ENCODE measurements at regions not wholly inside any gene's neighbourhood (a gene's known extent, or its start where the extent isn't known, plus 50 kb on each side); places are given as distances from the start of the nearest gene placed in this dataset.

DNA sequence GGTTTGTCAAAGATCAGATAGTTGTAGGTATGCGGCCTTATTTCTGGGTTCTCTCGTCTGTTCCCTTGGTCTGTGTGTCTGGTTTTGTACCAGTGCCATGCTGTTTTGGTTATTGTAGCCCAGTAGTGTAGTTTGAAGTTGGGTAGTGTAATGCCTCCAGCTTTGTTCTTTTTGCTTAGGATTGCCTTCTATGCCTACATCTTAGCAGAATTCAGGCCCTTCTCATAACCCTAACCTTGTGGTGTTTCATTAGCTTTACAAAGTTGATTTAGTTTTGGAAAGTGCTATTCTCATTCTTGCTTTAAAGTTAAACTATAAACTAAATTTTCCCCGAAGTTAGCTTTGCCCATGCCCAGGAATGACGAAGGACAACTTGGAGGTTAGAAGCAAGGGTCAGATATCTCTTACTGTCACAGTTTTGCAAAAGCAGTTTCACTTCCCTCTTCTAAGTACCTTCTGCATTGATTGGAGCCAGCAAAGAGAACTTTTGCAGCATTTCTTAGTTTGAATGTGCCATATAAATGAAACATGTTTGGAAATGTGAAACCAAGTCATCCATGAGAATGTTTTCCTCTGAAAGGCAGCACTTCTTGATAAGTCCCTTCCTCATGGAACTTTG is 274.3 kb upstream of the DMRT1 start:
- Histone ChIP-seq H3K4me1 (ENCODE audit: low read length) (peaks cover 13% of the 10 kb centered on the region), H3K9ac (ENCODE audit: low read length) (no peak overlapping the region), H3K36me3 (replicated peaks; ENCODE audit: low read depth, low read length) (no peaks in the 10 kb centered on the region), H3K27me3 (ENCODE audit: low read depth, low read length) (0 out of 2 replicates have a peak, but pooled peaks cover 3% of the 10 kb centered on the region), H4K20me1 (ENCODE audit: insufficient read depth, low read length) (no peaks in the 10 kb centered on the region), H3K9me3 (ENCODE audit: insufficient read depth, low read length) (no peaks in the 10 kb centered on the region), H3K4me2 (ENCODE audit: low read length) (peak overlapping the region; percentile 49), H2AFZ (ENCODE audit: low read depth, low read length) (no peak overlapping the region), H3K4me3 (ENCODE audit: low read length) (peak overlapping the region; percentile 27), H3K27ac (ENCODE audit: low read length) (no peak overlapping the region; the same call in 1 of the 2 replicates), H3K79me2 (ENCODE audit: low read length) (no peaks in the 10 kb centered on the region)
- no peak for TF ChIP-seq EZH2phosphoT487 (IDR thresholded peaks at IDR 0.05; ENCODE audit: low read depth)
- TF ChIP-seq, protein P1, sequence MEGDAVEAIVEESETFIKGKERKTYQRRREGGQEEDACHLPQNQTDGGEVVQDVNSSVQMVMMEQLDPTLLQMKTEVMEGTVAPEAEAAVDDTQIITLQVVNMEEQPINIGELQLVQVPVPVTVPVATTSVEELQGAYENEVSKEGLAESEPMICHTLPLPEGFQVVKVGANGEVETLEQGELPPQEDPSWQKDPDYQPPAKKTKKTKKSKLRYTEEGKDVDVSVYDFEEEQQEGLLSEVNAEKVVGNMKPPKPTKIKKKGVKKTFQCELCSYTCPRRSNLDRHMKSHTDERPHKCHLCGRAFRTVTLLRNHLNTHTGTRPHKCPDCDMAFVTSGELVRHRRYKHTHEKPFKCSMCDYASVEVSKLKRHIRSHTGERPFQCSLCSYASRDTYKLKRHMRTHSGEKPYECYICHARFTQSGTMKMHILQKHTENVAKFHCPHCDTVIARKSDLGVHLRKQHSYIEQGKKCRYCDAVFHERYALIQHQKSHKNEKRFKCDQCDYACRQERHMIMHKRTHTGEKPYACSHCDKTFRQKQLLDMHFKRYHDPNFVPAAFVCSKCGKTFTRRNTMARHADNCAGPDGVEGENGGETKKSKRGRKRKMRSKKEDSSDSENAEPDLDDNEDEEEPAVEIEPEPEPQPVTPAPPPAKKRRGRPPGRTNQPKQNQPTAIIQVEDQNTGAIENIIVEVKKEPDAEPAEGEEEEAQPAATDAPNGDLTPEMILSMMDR (IDR thresholded peaks at IDR 0.05; ENCODE audit: low read depth, low read length) = no peak

DNA sequence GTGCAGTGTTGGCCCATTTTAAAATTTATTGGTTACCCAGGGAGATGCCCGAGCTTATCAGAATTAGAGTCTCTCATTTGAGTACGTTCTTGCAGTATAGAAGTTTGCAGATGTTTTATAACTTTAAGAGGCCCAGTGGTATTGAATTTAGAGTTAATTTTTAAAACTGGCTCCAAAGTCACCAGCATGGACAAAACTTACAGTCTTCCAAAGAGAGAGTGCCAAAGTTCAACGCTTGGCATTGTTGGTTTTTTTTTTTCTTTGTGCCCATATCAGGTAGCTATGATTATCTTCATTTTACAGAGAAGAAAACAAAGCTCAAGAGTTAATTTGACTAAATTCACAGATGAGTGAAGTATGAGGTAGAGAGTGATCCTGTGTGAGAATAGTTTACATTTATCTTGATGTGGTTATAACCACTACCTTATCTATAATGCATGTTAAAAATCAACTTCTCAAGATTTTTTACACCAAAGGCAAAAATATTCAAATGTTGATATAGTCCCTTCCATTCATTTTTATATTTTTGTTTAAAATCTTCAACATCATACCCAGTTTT is 273.7 kb upstream of the DMRT1 start:
- Histone ChIP-seq H2AFZ (ENCODE audit: low read depth, low read length) (no peak overlapping the region), H3K27ac (ENCODE audit: low read length) (no peak overlapping the region; the same call in 1 of the 2 replicates), H4K20me1 (ENCODE audit: insufficient read depth, low read length) (no peaks in the 10 kb centered on the region), H3K4me1 (ENCODE audit: low read length) (peaks cover 13% of the 10 kb centered on the region), H3K4me3 (ENCODE audit: low read length) (peak overlapping the region; percentile 27), H3K9ac (ENCODE audit: low read length) (no peak overlapping the region), H3K36me3 (replicated peaks; ENCODE audit: low read depth, low read length) (no peaks in the 10 kb centered on the region), H3K27me3 (ENCODE audit: low read depth, low read length) (0 out of 2 replicates have a peak, but pooled peaks cover 3% of the 10 kb centered on the region), H3K9me3 (ENCODE audit: insufficient read depth, low read length) (no peaks in the 10 kb centered on the region), H3K4me2 (ENCODE audit: low read length) (peak overlapping the region; percentile 49), H3K79me2 (ENCODE audit: low read length) (no peaks in the 10 kb centered on the region)
- TF ChIP-seq, protein P1 (IDR thresholded peaks at IDR 0.05; ENCODE audit: low read depth, low read length) = no peak
- TF ChIP-seq EZH2phosphoT487 (IDR thresholded peaks at IDR 0.05; ENCODE audit: low read depth) = no peak

DNA sequence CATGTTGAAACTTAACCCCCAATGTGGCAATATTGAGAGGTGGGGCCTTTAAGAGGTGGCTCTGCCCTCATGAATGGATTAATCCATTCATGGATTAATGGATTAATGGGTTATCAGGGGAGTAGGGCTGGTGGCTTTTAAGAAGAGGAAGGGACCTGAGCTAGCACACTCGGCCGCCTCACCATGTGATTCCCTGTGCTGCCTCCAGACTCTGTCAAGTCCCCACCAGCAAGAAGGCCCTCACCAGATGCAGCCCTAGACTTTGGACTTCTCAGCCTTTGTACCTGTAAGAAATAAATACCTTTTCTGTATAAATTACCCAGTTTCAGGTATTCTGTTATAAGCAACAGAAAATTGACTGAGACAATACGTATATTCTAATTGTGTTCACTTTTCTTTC is 272.2 kb upstream of the DMRT1 start:
- Histone ChIP-seq H3K9me3 (ENCODE audit: insufficient read depth, low read length) (no peaks in the 10 kb centered on the region), H3K9ac (ENCODE audit: low read length) (no peak overlapping the region), H3K27me3 (ENCODE audit: low read depth, low read length) (0 out of 2 replicates have a peak, but pooled peaks cover 3% of the 10 kb centered on the region), H3K4me1 (ENCODE audit: low read length) (peaks cover 13% of the 10 kb centered on the region), H3K79me2 (ENCODE audit: low read length) (no peaks in the 10 kb centered on the region), H3K36me3 (replicated peaks; ENCODE audit: low read depth, low read length) (no peaks in the 10 kb centered on the region), H3K4me3 (ENCODE audit: low read length) (no peak overlapping the region), H4K20me1 (ENCODE audit: insufficient read depth, low read length) (no peaks in the 10 kb centered on the region), H3K4me2 (ENCODE audit: low read length) (no peak overlapping the region), H3K27ac (ENCODE audit: low read length) (no peak overlapping the region), H2AFZ (ENCODE audit: low read depth, low read length) (no peak overlapping the region)
- no peak for TF ChIP-seq EZH2phosphoT487 (IDR thresholded peaks at IDR 0.05; ENCODE audit: low read depth)
- TF ChIP-seq, protein P1 (IDR thresholded peaks at IDR 0.05; ENCODE audit: low read depth, low read length) = no peak

DNA sequence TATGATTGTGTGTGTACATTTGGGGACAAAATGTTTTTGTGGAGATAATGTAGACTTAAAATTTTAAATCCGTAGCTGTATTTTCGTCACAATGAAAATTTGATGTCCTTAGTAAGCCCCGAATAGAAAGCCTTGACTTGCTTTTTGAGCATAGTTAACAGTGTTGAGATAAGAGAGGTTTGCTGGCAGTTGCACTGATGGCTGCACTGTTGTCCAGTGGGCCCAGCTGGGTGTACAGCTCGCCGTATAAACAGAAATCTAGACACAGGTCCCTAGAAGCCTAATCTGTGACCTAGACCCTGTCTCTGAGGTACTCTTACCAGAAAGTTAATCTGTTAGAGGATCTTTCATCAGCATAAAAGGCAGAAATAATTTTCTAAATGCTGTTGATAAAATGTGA is 271.3 kb upstream of the DMRT1 start:
- no peaks in the 10 kb centered on the region for H3K36me3 ChIP-seq (replicated peaks; ENCODE audit: low read depth, low read length)
- no peak overlapping the region for H3K4me2 ChIP-seq (ENCODE audit: low read length)
- H3K27me3 ChIP-seq (ENCODE audit: low read depth, low read length) = 0 out of 2 replicates have a peak, but pooled peaks cover 3% of the 10 kb centered on the region
- H2AFZ ChIP-seq (ENCODE audit: low read depth, low read length) = no peak overlapping the region
- H4K20me1 ChIP-seq (ENCODE audit: insufficient read depth, low read length) = no peaks in the 10 kb centered on the region
- H3K79me2 ChIP-seq (ENCODE audit: low read length) = no peaks in the 10 kb centered on the region
- H3K27ac ChIP-seq (ENCODE audit: low read length) = no peak overlapping the region
- TF ChIP-seq, protein P1 (IDR thresholded peaks at IDR 0.05; ENCODE audit: low read depth, low read length) = no peak
- TF ChIP-seq EZH2phosphoT487 (IDR thresholded peaks at IDR 0.05; ENCODE audit: low read depth) = no peak
- H3K4me1 ChIP-seq (ENCODE audit: low read length) = peaks cover 13% of the 10 kb centered on the region
- no peaks in the 10 kb centered on the region for H3K9me3 ChIP-seq (ENCODE audit: insufficient read depth, low read length)
- no peak overlapping the region for H3K4me3 ChIP-seq (ENCODE audit: low read length)
- H3K9ac ChIP-seq (ENCODE audit: low read length) = no peak overlapping the region

Measured in OCI-LY3 (cell line).